ENCODE measurements at regions not wholly inside any gene's neighbourhood (a gene's known extent, or its start where the extent isn't known, plus 50 kb on each side); places are given as distances from the start of the nearest gene placed in this dataset.

GRCh38 chr10:124221356-124222317 lies 128.2 kb upstream of the CHST15 start:
- peak; percentile 73 for DNase-seq (ENCODE audit: low read depth, low spot score)
- no peak overlapping the region for H3K4me3 ChIP-seq (ENCODE audit: low read depth, low read length)
- no peak for TF ChIP-seq CTCF (IDR thresholded peaks at IDR 0.05; ENCODE audit: low read depth, low read length)
- in situ Hi-C loops (cut with HindIII; ENCODE audit: low sequenced_read_pairs): no loop called here

GRCh38 chr10:124220971-124221355 lies 127.6 kb upstream of the CHST15 start:
- DNase-seq (ENCODE audit: low read depth, low spot score): no peak
- in situ Hi-C loops (cut with HindIII; ENCODE audit: low sequenced_read_pairs): no loop called here
- no peak overlapping the region for H3K4me3 ChIP-seq (ENCODE audit: low read depth, low read length)
- TF ChIP-seq CTCF (IDR thresholded peaks at IDR 0.05; ENCODE audit: low read depth, low read length): no peak

- in situ Hi-C loops (cut with HindIII; ENCODE audit: low sequenced_read_pairs): no loop called here
- TF ChIP-seq CTCF (IDR thresholded peaks at IDR 0.05; ENCODE audit: low read depth, low read length): no peak
Observed at GRCh38 chr10:124220547-124220946, 127.1 kb upstream of the CHST15 start.

GRCh38 chr10:124219655-124220054 lies 126.3 kb upstream of the CHST15 start:
- no peak for DNase-seq (ENCODE audit: low read depth, low spot score)
- H3K4me3 ChIP-seq (ENCODE audit: low read depth, low read length): no peak overlapping the region
- in situ Hi-C loops (cut with HindIII; ENCODE audit: low sequenced_read_pairs): no loop called here
- no peak for TF ChIP-seq CTCF (IDR thresholded peaks at IDR 0.05; ENCODE audit: low read depth, low read length)

More at GRCh38 chr10:124220547-124220946, 127.1 kb upstream of the CHST15 start:
- no peak overlapping the region for H3K4me3 ChIP-seq (ENCODE audit: low read depth, low read length)
- DNase-seq (ENCODE audit: low read depth, low spot score): no peak

GRCh38 chr10:124219062-124219461 lies 125.7 kb upstream of the CHST15 start:
- H3K4me3 ChIP-seq (ENCODE audit: low read depth, low read length): no peak overlapping the region
- DNase-seq (ENCODE audit: low read depth, low spot score): no peak
- in situ Hi-C loops (cut with HindIII; ENCODE audit: low sequenced_read_pairs): no loop called here
- TF ChIP-seq CTCF (IDR thresholded peaks at IDR 0.05; ENCODE audit: low read depth, low read length): no peak

- no peak overlapping the region for H3K4me3 ChIP-seq (ENCODE audit: low read depth, low read length)
- no peak for TF ChIP-seq CTCF (IDR thresholded peaks at IDR 0.05; ENCODE audit: low read depth, low read length)
- in situ Hi-C loops (cut with HindIII; ENCODE audit: low sequenced_read_pairs): no loop called here
- no peak for DNase-seq (ENCODE audit: low read depth, low spot score)
Observed at GRCh38 chr10:124217906-124218804, 124.8 kb upstream of the CHST15 start.

Measured in astrocyte of the spinal cord (primary cell).